Activated T-cell treated with anti-CD3 and anti-CD28 coated beads, Interleukin-2, amount 50 U/mL, for 24 hours (primary cell): ENCODE measurements at regions not wholly inside any gene's neighbourhood (a gene's known extent, or its start where the extent isn't known, plus 50 kb on each side); places are given as distances from the start of the nearest gene placed in this dataset.

Source experiments
- DNase-seq: peaks from one replicate; pipeline ENCODE4 v3.0.0-alpha.2; 2020
- H3K27ac Mint-ChIP-seq: 2 replicates; pipeline ENCODE4 v1.8.0; 2020; ENCODE audit warnings: mild to moderate bottlenecking, mixed read lengths
- H3K27me3 Mint-ChIP-seq: 2 replicates; pipeline ENCODE4 v1.8.0; 2020; ENCODE audit warnings: mixed read lengths
- H3K36me3 Mint-ChIP-seq: 2 replicates; pipeline ENCODE4 v1.8.0; 2020; ENCODE audit warnings: low read depth, mixed read lengths
- H3K4me1 Mint-ChIP-seq: 2 replicates; pipeline ENCODE4 v1.8.0; 2020; ENCODE audit warnings: low read depth, mixed read lengths
- H3K4me3 Mint-ChIP-seq: 2 replicates; pipeline ENCODE4 v1.8.0; 2020; ENCODE audit warnings: mild to moderate bottlenecking, moderate library complexity, mixed read lengths
- H3K9me3 Mint-ChIP-seq: 2 replicates; pipeline ENCODE4 v1.8.0; 2020; ENCODE audit warnings: mixed read lengths

DNA sequence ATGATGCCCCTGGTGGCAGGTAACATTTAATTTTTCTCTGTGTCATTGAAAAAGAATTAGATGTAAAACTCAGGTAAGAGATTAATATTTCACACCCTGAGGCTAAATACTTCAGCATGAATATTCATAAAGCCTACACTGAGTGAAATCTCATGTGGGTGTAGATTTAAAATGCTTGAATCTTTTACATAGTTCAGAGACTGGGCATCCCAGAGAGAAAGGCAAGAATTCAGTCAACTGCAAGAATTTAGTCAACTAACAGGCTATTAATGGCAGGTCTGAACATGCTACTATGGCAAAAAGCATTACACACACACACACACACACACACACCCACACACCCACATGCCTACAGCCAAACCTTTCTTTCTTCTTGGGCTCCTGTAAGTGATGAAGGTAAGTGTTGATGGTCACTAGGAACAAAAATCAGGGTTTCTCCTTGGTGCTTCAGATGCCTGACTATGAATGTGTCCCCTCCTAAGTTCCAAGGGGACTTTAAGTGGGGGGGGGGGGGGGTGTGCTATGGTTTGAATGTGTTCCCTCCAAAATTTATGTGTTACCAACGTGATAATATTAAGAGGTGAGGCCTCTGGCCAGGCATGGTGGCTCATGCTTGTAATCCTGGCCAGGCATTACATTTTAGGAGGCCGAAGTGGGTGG is 63.7 kb upstream of the PSMD7 start:
- DNase-seq: no peak
- H3K27ac Mint-ChIP-seq: no peak overlapping the region
- no peaks in the 10 kb centered on the region for H3K9me3 Mint-ChIP-seq
- H3K4me1 Mint-ChIP-seq: no peaks in the 10 kb centered on the region
- H3K4me3 Mint-ChIP-seq: no peak overlapping the region
- H3K27me3 Mint-ChIP-seq: peaks cover 8% of the 10 kb centered on the region
- H3K36me3 Mint-ChIP-seq: no peaks in the 10 kb centered on the region

DNA sequence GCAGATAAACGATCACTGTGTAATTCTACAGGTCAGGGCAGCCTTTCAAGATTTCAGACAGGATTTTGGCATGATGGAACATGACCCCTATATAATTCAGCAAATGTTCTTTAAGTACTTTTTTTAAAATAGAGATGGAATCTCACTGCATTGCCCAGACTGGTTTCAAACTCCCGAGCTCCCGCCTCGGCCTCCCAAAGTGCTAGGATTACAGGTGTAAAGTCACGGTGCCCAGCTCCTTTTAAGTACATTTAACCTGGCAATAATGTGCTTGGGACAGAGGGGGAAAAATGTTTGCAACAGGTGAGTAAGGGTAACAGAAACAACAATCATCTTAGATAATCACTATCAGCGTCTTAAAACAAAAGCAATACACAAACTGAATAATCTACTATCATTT is 66.5 kb upstream of the PSMD7 start:
- Mint-ChIP-seq H3K4me1 (no peaks in the 10 kb centered on the region), H3K4me3 (no peak overlapping the region), H3K27ac (no peak overlapping the region), H3K27me3 (peaks cover 11% of the 10 kb centered on the region), H3K36me3 (no peaks in the 10 kb centered on the region), H3K9me3 (no peaks in the 10 kb centered on the region)
- no peak for DNase-seq

DNA sequence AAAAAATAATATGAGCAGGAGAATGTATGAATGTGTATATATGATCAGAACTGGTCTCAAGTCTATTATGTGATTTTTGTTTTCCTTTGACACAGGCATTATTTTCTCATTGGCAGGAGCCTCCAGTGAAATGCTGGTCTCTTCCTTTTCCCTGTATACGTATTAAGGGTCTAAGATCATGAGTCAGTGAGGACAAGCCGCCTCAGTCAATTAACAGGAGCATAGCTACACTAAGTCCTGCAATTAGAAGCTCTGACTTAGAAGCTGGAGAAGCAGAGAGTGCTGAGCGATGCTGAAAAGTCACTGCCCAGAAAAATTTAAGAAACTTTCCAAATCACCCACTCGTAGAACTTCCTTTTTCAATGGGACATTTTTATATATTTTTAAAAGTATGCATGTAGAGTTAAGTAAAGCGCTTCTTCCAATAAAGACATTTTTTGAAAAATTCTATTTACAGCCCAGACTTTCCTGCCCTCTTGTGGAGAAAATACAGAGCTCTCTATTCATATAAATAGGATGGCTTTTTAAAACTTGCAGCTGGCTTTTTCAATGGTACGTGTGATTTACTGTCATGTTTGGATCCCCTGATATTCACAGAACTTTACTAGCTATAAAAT is 70.2 kb upstream of the PSMD7 start:
- no peak overlapping the region for H3K27ac Mint-ChIP-seq
- no peaks in the 10 kb centered on the region for H3K4me1 Mint-ChIP-seq
- no peak for DNase-seq
- H3K27me3 Mint-ChIP-seq: peaks cover 11% of the 10 kb centered on the region
- no peak overlapping the region for H3K4me3 Mint-ChIP-seq
- H3K9me3 Mint-ChIP-seq: no peaks in the 10 kb centered on the region
- H3K36me3 Mint-ChIP-seq: no peaks in the 10 kb centered on the region

DNA sequence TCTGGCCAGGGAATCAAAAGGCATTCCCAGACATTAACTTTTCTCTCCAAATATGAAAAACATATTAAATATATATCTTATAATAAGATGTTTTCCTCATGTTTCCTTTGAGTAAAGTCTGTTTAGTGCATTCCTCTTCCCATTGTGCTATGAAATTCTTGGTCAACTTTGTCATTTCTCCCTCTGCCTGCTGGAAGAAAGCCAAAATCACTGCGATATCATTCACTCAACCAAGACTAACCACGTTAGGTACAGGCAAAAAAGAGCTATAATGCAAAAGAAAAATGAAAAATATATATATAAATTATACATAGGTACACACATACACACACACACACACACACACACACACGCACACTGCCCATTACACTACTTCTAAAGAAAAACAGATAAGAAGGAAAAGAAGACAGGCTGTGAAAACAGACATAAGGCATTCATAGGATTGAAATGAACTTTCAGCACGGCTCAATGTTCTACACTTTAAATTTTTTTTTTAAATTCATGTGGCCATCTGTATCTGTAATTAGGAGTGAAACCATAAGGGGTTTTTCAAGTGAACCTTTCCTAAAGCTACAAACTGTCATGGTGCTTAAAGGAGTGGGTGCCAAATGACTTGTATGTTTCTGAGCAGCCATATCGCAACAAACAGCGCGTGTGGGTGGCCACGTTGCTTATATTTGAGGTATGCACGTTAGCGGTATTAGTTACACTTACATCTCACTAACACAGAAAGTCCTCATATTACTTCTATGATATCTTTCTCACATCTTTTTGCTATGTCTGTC is 71.6 kb upstream of the PSMD7 start:
- H3K36me3 Mint-ChIP-seq: no peaks in the 10 kb centered on the region
- H3K4me3 Mint-ChIP-seq: no peak overlapping the region
- no peak for DNase-seq
- no peaks in the 10 kb centered on the region for H3K9me3 Mint-ChIP-seq
- peaks cover 15% of the 10 kb centered on the region for H3K27me3 Mint-ChIP-seq
- H3K4me1 Mint-ChIP-seq: no peaks in the 10 kb centered on the region
- no peak overlapping the region for H3K27ac Mint-ChIP-seq

DNA sequence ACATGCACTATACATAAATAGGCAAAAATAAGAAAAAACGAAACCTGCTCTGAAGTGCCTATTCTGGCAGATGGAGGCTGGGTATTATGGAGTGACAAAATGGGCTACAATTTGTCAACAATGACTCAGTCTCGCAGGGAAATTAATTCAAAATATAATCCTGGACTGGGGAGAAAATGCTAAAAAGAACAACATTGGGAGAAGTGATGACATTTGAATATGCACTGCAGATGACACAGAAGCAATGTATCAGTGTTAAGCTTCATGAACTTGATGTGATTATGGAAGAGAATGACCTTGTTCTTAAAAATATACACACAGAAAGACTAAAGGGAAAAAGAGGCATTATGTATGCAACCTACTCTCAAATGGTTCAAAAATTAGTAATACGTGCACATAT is 74.8 kb upstream of the PSMD7 start:
- Mint-ChIP-seq H3K27ac (no peak overlapping the region), H3K27me3 (peaks cover 9% of the 10 kb centered on the region), H3K4me3 (no peak overlapping the region), H3K4me1 (no peaks in the 10 kb centered on the region), H3K36me3 (no peaks in the 10 kb centered on the region), H3K9me3 (no peaks in the 10 kb centered on the region)
- no peak for DNase-seq

DNA sequence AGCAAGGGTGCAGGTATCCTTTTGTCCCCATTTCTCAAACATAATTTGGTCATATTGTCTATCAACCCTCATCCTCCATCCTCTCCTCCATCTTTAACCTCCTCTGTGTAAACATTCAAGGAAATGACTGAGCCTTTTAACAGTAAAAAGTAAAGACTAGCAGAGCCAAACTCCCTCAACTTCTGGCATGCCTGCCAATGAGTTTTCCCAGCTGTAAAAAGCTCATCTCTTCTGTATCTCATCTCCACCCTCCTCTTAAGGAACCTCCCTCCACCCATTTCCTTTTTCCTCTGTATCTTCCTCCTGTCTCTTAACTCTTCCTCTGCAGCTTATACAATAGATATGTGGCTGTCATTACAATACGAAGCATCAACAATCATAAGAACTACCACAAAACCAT is 76.9 kb upstream of the PSMD7 start:
- no peaks in the 10 kb centered on the region for H3K9me3 Mint-ChIP-seq
- H3K27ac Mint-ChIP-seq: no peak overlapping the region
- H3K27me3 Mint-ChIP-seq: peaks cover 4% of the 10 kb centered on the region
- DNase-seq: no peak
- no peaks in the 10 kb centered on the region for H3K36me3 Mint-ChIP-seq
- no peak overlapping the region for H3K4me3 Mint-ChIP-seq
- no peaks in the 10 kb centered on the region for H3K4me1 Mint-ChIP-seq

DNA sequence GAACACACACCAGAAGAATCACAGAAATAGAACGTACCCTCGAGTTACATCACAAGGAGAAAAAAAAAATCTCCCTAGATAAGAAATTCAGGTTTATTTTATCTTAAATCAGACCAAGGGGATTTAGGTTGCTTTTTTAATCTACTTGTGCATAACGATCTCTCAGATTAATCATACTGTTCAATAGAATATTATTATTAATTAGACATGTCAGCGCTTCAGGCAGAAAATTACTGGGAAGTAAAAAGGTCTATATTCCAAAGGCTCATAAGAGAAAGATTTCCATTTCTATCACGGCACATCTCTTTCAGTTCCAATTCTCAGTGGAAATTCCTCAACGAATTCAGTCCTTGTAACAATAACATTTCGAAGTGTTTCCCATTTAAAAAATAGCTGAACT is 77.7 kb upstream of the PSMD7 start:
- no peak overlapping the region for H3K4me3 Mint-ChIP-seq
- no peaks in the 10 kb centered on the region for H3K9me3 Mint-ChIP-seq
- H3K27ac Mint-ChIP-seq: no peak overlapping the region
- H3K4me1 Mint-ChIP-seq: no peaks in the 10 kb centered on the region
- H3K36me3 Mint-ChIP-seq: no peaks in the 10 kb centered on the region
- H3K27me3 Mint-ChIP-seq: peaks cover 4% of the 10 kb centered on the region
- no peak for DNase-seq

DNA sequence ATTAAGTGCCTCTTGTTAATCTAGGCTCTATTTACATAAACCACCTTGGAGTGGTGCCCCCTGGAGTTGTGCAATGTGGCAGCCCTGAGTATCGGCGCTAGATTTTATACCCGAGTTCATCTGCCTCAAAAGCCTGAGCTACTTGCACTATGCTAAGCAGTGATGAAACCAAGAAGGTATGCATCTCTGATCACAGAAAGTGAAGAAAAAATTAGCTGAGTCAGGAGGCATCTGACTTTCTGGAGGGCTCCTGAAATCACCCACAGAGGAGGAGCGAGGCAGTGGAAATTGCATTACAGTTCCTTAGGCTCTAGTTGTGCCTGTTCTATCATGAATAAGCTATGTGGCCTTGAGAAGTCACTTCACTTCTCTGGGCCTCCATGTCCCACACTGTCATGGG is 80.3 kb upstream of the PSMD7 start:
- H3K9me3 Mint-ChIP-seq: no peaks in the 10 kb centered on the region
- no peaks in the 10 kb centered on the region for H3K36me3 Mint-ChIP-seq
- H3K4me1 Mint-ChIP-seq: no peaks in the 10 kb centered on the region
- no peak overlapping the region for H3K27ac Mint-ChIP-seq
- DNase-seq: no peak
- H3K4me3 Mint-ChIP-seq: no peak overlapping the region
- H3K27me3 Mint-ChIP-seq: peaks cover 4% of the 10 kb centered on the region

DNA sequence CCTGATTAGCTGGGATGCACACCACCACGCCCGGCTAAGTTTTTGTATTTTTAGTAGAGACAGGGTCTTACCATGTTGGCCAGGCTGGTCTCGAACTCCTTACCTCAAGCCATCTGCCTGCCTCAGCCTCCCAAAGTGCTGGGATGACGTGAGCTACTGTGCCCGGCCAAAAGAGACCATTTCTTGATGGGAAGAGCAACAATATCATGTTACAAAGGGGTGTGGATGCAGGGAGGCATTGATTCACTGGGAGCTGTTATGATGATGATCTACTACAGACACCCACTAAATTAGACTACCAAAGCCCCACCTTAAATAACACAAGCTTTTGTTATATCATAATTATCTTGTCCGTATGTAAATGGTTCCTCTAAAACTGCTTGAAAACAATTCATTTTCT is 81.4 kb upstream of the PSMD7 start:
- Mint-ChIP-seq H3K4me3 (no peak overlapping the region), H3K4me1 (no peaks in the 10 kb centered on the region), H3K27me3 (no peaks in the 10 kb centered on the region), H3K27ac (no peak overlapping the region), H3K36me3 (no peaks in the 10 kb centered on the region), H3K9me3 (no peaks in the 10 kb centered on the region)
- DNase-seq: no peak

DNA sequence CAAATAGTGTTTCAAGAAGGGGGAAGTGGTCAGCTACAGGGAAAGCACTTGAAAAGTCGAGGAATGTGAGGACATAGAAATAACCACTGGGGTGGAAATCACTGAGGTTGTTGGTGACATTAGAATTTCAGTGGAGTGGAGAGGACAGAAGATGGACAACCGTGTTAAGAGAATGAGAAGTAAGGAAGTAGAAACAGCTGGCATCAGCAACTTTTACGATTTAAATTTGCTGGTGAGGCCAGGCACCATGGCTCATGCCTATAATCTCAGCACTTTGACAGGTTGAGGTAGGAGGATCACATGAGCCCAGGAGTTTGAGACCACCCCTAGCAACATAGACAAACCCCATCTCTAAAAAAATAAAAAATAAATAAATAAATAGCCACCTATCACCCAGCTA is 83.2 kb upstream of the PSMD7 start:
- Mint-ChIP-seq H3K4me1 (no peaks in the 10 kb centered on the region), H3K36me3 (no peaks in the 10 kb centered on the region), H3K4me3 (no peak overlapping the region), H3K27me3 (no peaks in the 10 kb centered on the region), H3K27ac (no peak overlapping the region), H3K9me3 (no peaks in the 10 kb centered on the region)
- no peak for DNase-seq

DNA sequence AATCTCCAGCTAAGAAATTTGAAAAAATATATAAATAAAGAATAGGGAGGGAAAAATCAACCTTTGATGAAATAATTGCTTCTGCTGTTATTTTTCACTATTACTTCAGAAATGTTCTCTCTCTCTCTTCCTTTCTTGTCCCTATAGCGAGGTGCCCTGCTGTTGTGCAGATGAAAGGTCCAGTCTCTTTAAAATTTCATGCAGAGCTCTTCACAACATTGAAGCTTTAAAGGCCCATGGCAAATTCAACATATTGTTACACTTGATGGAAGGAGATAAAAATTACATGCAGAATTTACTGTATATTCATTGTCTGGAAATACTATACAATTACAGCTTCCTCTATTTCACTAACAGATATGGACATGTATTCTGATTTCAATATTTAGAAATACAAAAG is 86.4 kb upstream of the PSMD7 start:
- Mint-ChIP-seq H3K27me3 (no peaks in the 10 kb centered on the region), H3K9me3 (no peaks in the 10 kb centered on the region), H3K27ac (no peak overlapping the region), H3K4me1 (no peaks in the 10 kb centered on the region), H3K36me3 (no peaks in the 10 kb centered on the region), H3K4me3 (no peak overlapping the region)
- DNase-seq: no peak

DNA sequence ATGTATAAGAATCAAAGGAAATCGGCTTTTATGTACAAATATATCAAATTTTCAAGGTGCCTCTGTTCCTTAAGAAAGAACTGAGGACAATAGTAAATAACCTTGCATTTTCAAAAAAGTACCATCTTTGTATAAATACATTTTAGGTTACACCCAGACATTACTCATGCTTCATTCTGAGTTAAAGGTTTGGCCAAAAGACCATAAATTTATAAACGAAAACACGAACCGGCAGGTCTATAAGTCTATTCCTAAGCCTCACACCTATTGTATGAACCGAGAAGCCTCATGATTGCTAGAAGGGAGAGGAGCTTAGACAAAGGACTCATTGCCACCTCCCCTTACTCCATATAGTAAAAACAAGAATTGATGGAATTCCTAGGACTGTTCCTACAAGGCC is 94.6 kb upstream of the PSMD7 start:
- no peak overlapping the region for H3K27ac Mint-ChIP-seq
- no peak overlapping the region for H3K4me3 Mint-ChIP-seq
- no peaks in the 10 kb centered on the region for H3K9me3 Mint-ChIP-seq
- DNase-seq: no peak
- H3K27me3 Mint-ChIP-seq: no peaks in the 10 kb centered on the region
- H3K36me3 Mint-ChIP-seq: no peaks in the 10 kb centered on the region
- H3K4me1 Mint-ChIP-seq: no peaks in the 10 kb centered on the region

DNA sequence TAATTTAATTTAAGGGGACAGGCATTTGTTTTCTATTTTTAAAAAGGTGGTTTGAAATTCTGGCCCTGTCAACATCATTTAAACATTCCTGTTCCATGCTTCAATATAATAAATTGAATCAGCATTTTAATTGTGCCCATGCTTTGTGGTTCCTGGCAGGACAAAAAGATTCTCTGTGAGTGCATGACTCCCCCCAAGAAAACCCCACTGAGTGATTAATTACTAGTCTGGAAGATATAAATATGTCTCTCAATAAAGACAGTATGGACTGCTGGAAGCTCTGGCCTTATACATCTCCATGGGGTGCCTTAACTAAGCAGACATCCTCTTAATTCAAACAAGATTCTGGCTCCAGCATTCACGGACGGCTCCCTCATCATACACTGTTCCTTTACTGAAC is 95.0 kb upstream of the PSMD7 start:
- H3K4me1 Mint-ChIP-seq: no peaks in the 10 kb centered on the region
- no peaks in the 10 kb centered on the region for H3K36me3 Mint-ChIP-seq
- H3K27me3 Mint-ChIP-seq: no peaks in the 10 kb centered on the region
- H3K9me3 Mint-ChIP-seq: no peaks in the 10 kb centered on the region
- no peak for DNase-seq
- no peak overlapping the region for H3K4me3 Mint-ChIP-seq
- H3K27ac Mint-ChIP-seq: no peak overlapping the region

DNA sequence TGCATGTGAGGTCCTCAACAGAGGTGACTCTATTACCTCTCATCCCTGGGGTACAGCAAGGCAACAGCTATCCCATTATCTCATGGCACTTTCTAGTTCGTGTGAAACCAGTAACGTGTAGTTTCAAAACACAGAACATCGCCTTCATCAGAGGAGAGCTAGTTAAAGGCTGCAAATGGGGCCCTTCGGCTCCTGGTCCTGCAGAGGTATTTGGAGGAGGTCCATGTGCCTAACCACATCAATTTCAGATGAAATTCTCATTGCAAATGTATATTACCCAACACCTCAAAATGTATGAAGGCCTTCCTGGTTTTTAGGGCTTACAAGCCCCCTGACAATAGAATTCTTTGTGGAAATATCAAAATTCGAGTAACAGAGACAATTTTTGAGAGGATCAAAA is 95.7 kb upstream of the PSMD7 start:
- no peaks in the 10 kb centered on the region for H3K4me1 Mint-ChIP-seq
- no peaks in the 10 kb centered on the region for H3K36me3 Mint-ChIP-seq
- DNase-seq: no peak
- H3K4me3 Mint-ChIP-seq: no peak overlapping the region
- H3K27ac Mint-ChIP-seq: no peak overlapping the region
- H3K27me3 Mint-ChIP-seq: peaks cover 4% of the 10 kb centered on the region
- no peaks in the 10 kb centered on the region for H3K9me3 Mint-ChIP-seq

DNA sequence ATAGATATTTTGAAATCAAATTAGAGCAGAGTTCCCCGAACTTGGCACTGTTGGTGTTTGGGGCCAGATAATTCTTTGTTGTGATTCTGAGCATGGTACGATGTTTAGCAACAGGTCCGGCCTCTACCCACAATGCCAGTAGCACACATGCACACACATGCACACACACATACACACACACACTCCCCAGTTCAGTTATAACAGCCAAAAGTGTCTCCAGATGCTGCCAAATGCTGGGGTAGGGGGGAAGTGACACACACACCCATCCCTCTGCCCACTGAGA is 96.8 kb upstream of the PSMD7 start:
- DNase-seq: no peak
- H3K4me3 Mint-ChIP-seq: no peak overlapping the region
- H3K27me3 Mint-ChIP-seq: peaks cover 8% of the 10 kb centered on the region
- no peaks in the 10 kb centered on the region for H3K4me1 Mint-ChIP-seq
- H3K36me3 Mint-ChIP-seq: no peaks in the 10 kb centered on the region
- H3K27ac Mint-ChIP-seq: no peak overlapping the region
- H3K9me3 Mint-ChIP-seq: no peaks in the 10 kb centered on the region
